Stromal cell of bone marrow (primary cell): ENCODE measurements at regions not wholly inside any gene's neighbourhood (a gene's known extent, or its start where the extent isn't known, plus 50 kb on each side); places are given as distances from the start of the nearest gene placed in this dataset.

Experiments used
- DNase-seq: peaks from one replicate; pipeline ENCODE4 v3.0.0-alpha.2; 2012; ENCODE audit warnings: low read depth

GRCh38 chr1:38539931-38540330 is 319.6 kb downstream of the RRAGC start:
- DNase-seq: no peak

- DNase-seq: no peak
These were observed 320.7 kb downstream of the RRAGC start for GRCh38 chr1:38538834-38539233.

- DNase-seq: no peak
These were observed 323.5 kb downstream of the RRAGC start for GRCh38 chr1:38536089-38536488.

- DNase-seq: no peak
These were observed 325.1 kb downstream of the RRAGC start for GRCh38 chr1:38534473-38534823.

GRCh38 chr1:38533772-38534472 is 325.6 kb downstream of the RRAGC start:
- DNase-seq: no peak

GRCh38 chr1:38530957-38531356 is 328.6 kb downstream of the RRAGC start:
- no peak for DNase-seq

GRCh38 chr1:38529946-38530345 is 329.6 kb downstream of the RRAGC start:
- DNase-seq: no peak

- DNase-seq: no peak
These were observed 330.2 kb downstream of the RRAGC start for GRCh38 chr1:38529391-38529790.

GRCh38 chr1:38528623-38529022 is 330.9 kb downstream of the RRAGC start:
- DNase-seq: no peak

GRCh38 chr1:38527373-38527966 is 332.1 kb downstream of the RRAGC start:
- no peak for DNase-seq

GRCh38 chr1:38526046-38526445 is 333.5 kb downstream of the RRAGC start:
- no peak for DNase-seq

GRCh38 chr1:38525343-38526043 is 334.1 kb downstream of the RRAGC start:
- DNase-seq: no peak

GRCh38 chr1:38524025-38524641 is 335.4 kb downstream of the RRAGC start:
- DNase-seq: no peak

- no peak for DNase-seq
These were observed 336.0 kb downstream of the RRAGC start for GRCh38 chr1:38523568-38523939.

- no peak for DNase-seq
These were observed 336.5 kb downstream of the RRAGC start for GRCh38 chr1:38522915-38523567.

GRCh38 chr1:38516560-38516959 is 343.0 kb downstream of the RRAGC start:
- DNase-seq: no peak

GRCh38 chr1:38512789-38513188 is 346.8 kb downstream of the RRAGC start:
- no peak for DNase-seq

- no peak for DNase-seq
These were observed 347.4 kb downstream of the RRAGC start for GRCh38 chr1:38512024-38512767.

- DNase-seq: no peak
These were observed 351.3 kb downstream of the RRAGC start for GRCh38 chr1:38508232-38508631.

GRCh38 chr1:38507563-38507962 is 352.0 kb downstream of the RRAGC start:
- DNase-seq: no peak

GRCh38 chr1:38505944-38506343 is 353.6 kb downstream of the RRAGC start:
- DNase-seq: no peak

GRCh38 chr1:38502758-38503157 is 356.8 kb downstream of the RRAGC start:
- DNase-seq: no peak
